Neural cell (in vitro differentiated cells): ENCODE measurements at regions not wholly inside any gene's neighbourhood (a gene's known extent, or its start where the extent isn't known, plus 50 kb on each side); places are given as distances from the start of the nearest gene placed in this dataset.

Experiments
- H2AFZ ChIP-seq: fragments of 200-600, 300-800 bp; sonication (generic), shearing (Covaris generic); 2 replicates; pipeline ENCODE4 v1.6.0; 2014; ENCODE audit warnings: low read depth, mild to moderate bottlenecking, antibody characterized with exemption, low read length, moderate library complexity
- H3F3A ChIP-seq: fragments of 200-600 bp; shearing (Covaris generic); 2 replicates; pipeline ENCODE4 v1.6.1; 2016; ENCODE audit warnings: mild to moderate bottlenecking, moderate library complexity, mixed read lengths, antibody characterized with exemption, low read length; ENCODE audit not compliant: insufficient read depth, poor library complexity, severe bottlenecking
- H3K27ac ChIP-seq: fragments of 200-600, 300-800 bp; sonication (generic), shearing (Covaris generic); 2 replicates; pipeline ENCODE4 v1.5.1; 2014; ENCODE audit warnings: mild to moderate bottlenecking, low read length, moderate library complexity
- H3K27me3 ChIP-seq: fragments of 300-800, 200-600 bp; sonication (generic), shearing (Covaris generic); 2 replicates; pipeline ENCODE4 v1.6.0; 2014; ENCODE audit warnings: mild to moderate bottlenecking, low read depth, low read length, moderate library complexity; ENCODE audit not compliant: insufficient read depth
- H3K36me3 ChIP-seq: fragments of 300-800, 200-600 bp; sonication (generic), shearing (Covaris generic); 2 replicates; pipeline ENCODE4 v1.5.1; 2014; ENCODE audit warnings: mild to moderate bottlenecking, antibody characterized with exemption, low read length, moderate library complexity; ENCODE audit not compliant: insufficient read depth
- H3K4me2 ChIP-seq: fragments of 300-800, 200-600 bp; sonication (generic), shearing (Covaris generic); 2 replicates; pipeline ENCODE4 v1.6.0; 2014; ENCODE audit warnings: mild to moderate bottlenecking, low read length
- H3K4me3 ChIP-seq: fragments of 300-800, 200-600 bp; sonication (generic), shearing (Covaris generic); 2 replicates; pipeline ENCODE4 v1.5.1; 2014; ENCODE audit warnings: mild to moderate bottlenecking, low read length, moderate library complexity
- H3K79me2 ChIP-seq: fragments of 200-600 bp; shearing (Covaris generic); replicated peaks from 2 replicates; pipeline ENCODE4 v1.6.0; 2014; ENCODE audit warnings: mild to moderate bottlenecking, low read length, moderate library complexity; ENCODE audit not compliant: insufficient read depth
- H3K9ac ChIP-seq: fragments of 300-800, 200-600 bp; sonication (generic), shearing (Covaris generic); 2 replicates; pipeline ENCODE4 v1.6.1; 2016; ENCODE audit warnings: mild to moderate bottlenecking, low read length, mixed read lengths
- H3K9me2 ChIP-seq: fragments of 200-600 bp; shearing (Covaris generic); 2 replicates; pipeline ENCODE4 v1.6.1; 2016; ENCODE audit warnings: mild to moderate bottlenecking, low read length, mixed read lengths; ENCODE audit not compliant: insufficient read depth
- H3K9me3 ChIP-seq: fragments of 200-600, 300-800 bp; sonication (generic), shearing (Covaris generic); 2 replicates; pipeline ENCODE4 v1.6.1; 2016; ENCODE audit warnings: mild to moderate bottlenecking, mixed run types, low read length, moderate library complexity, mixed read lengths
- H4K20me1 ChIP-seq: fragments of 200-600 bp; shearing (Covaris generic); 2 replicates; pipeline ENCODE4 v1.6.1; 2016; ENCODE audit warnings: mild to moderate bottlenecking, mixed run types; ENCODE audit not compliant: insufficient read depth
- CTCF ChIP-seq: fragments of 450-650 bp; IDR thresholded peaks from 2 replicates; pipeline ENCODE4 v1.5.1; 2014; ENCODE audit warnings: antibody characterized with exemption, mild to moderate bottlenecking, moderate library complexity; ENCODE audit not compliant: poor library complexity, severe bottlenecking
- EP300 ChIP-seq: fragments of 450-650 bp; conservative IDR thresholded peaks from 2 replicates; pipeline ENCODE4 v1.6.1; 2014; ENCODE audit warnings: antibody characterized with exemption, mild to moderate bottlenecking, moderate library complexity; ENCODE audit not compliant: poor library complexity, severe bottlenecking
- EZH2 ChIP-seq: fragments of 200-600, 300-800 bp; shearing (Covaris generic), sonication (generic); IDR thresholded peaks from 2 replicates; pipeline ENCODE4 v1.6.1; 2014; ENCODE audit warnings: antibody characterized with exemption, low read length, borderline replicate concordance, mild to moderate bottlenecking; ENCODE audit not compliant: insufficient read depth, poor library complexity, severe bottlenecking
- MXI1 ChIP-seq: fragments of 450-650 bp; conservative IDR thresholded peaks from 2 replicates; pipeline ENCODE4 v1.6.1; 2014; ENCODE audit warnings: antibody characterized with exemption, mild to moderate bottlenecking; ENCODE audit not compliant: poor library complexity, severe bottlenecking
- POLR2AphosphoS5 ChIP-seq: IDR thresholded peaks from 2 replicates; pipeline ENCODE4 v1.6.1; 2012
- RAD21 ChIP-seq: fragments of 450-650 bp; conservative IDR thresholded peaks from 2 replicates; pipeline ENCODE4 v1.6.1; 2014; ENCODE audit warnings: antibody characterized with exemption, mild to moderate bottlenecking, moderate library complexity
- REST ChIP-seq: IDR thresholded peaks from 2 replicates; pipeline ENCODE4 v1.6.1; 2012; ENCODE audit warnings: borderline replicate concordance
- SMC3 ChIP-seq: fragments of 450-650 bp; conservative IDR thresholded peaks from 2 replicates; pipeline ENCODE4 v1.6.1; 2014; ENCODE audit warnings: antibody characterized with exemption, mild to moderate bottlenecking, moderate library complexity; ENCODE audit not compliant: poor library complexity
- TAF1 ChIP-seq: IDR thresholded peaks from 2 replicates; pipeline ENCODE4 v1.6.1; 2012; ENCODE audit warnings: low read depth

DNA sequence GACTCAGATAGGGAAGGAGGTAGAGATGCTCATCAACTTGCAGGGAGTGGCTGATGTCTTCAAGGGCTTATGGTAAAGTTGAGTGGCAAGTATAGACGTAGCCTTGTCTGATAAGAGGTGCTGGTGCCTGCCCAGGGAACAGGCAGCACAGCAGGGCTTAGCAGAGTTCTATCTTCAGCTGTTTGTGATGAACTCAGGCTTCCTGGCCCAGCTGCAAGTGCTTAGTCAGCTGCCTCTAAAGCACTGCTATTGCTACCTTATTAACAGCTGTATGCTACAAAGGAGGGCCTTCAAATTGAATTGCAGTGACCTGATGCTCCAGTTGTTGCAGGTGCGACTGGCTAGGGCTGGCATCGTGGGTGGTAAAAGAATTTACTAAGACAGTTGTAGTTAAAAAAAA, 82.1 kb downstream of the TSN start:
- no peaks in the 10 kb centered on the region for H4K20me1 ChIP-seq
- H3F3A ChIP-seq, result no peaks in the 10 kb centered on the region
- H3K27me3 ChIP-seq, result no peaks in the 10 kb centered on the region
- no peak for TF ChIP-seq POLR2AphosphoS5
- TF ChIP-seq REST, result no peak
- TF ChIP-seq EP300, result no peak
- no peak for TF ChIP-seq CTCF
- no peak for TF ChIP-seq TAF1
- no peak for TF ChIP-seq EZH2
- TF ChIP-seq SMC3, result no peak
- TF ChIP-seq RAD21, result no peak
- no peak for TF ChIP-seq MXI1
- H3K36me3 ChIP-seq, result no peaks in the 10 kb centered on the region
- H3K9me3 ChIP-seq, result no peaks in the 10 kb centered on the region
- H2AFZ ChIP-seq, result no peak overlapping the region
- H3K4me2 ChIP-seq, result no peak overlapping the region
- H3K9me2 ChIP-seq, result no peaks in the 10 kb centered on the region
- H3K9ac ChIP-seq, result no peak overlapping the region
- H3K27ac ChIP-seq, result no peak overlapping the region
- no peaks in the 10 kb centered on the region for H3K79me2 ChIP-seq
- H3K4me3 ChIP-seq, result no peak overlapping the region

- TF ChIP-seq TAF1 (no peak), POLR2AphosphoS5 (no peak), CTCF (no peak), EP300 (no peak), MXI1 (no peak), RAD21 (no peak), REST (no peak), SMC3 (no peak), EZH2 (no peak)
- Histone ChIP-seq H3K27me3 (no peaks in the 10 kb centered on the region), H3K9me3 (no peaks in the 10 kb centered on the region), H3K36me3 (no peaks in the 10 kb centered on the region), H4K20me1 (no peaks in the 10 kb centered on the region), H3K27ac (no peak overlapping the region), H3K4me3 (no peak overlapping the region), H2AFZ (no peak overlapping the region), H3K79me2 (no peaks in the 10 kb centered on the region), H3K9ac (no peak overlapping the region), H3K4me2 (no peak overlapping the region), H3K9me2 (no peaks in the 10 kb centered on the region), H3F3A (no peaks in the 10 kb centered on the region)
These were observed 83.1 kb downstream of the TSN start for GRCh38 chr2:121838551-121838950.
